Kasumi-1 (cell line): ENCODE measurements at regions not wholly inside any gene's neighbourhood (a gene's known extent, or its start where the extent isn't known, plus 50 kb on each side); places are given as distances from the start of the nearest gene placed in this dataset.

ENCODE experiments used
- DNase-seq, 2 experiments: peaks; one replicate each; lab custom pipeline; 2025; lab: John Stamatoyannopoulos, UW

GRCh38 chr1:219316066-219316465 lies 142.4 kb downstream of the LYPLAL1 start:
- no peak for DNase-seq

- no peak for DNase-seq
Measured at GRCh38 chr1:219313961-219314360, 140.3 kb downstream of the LYPLAL1 start.

DNA sequence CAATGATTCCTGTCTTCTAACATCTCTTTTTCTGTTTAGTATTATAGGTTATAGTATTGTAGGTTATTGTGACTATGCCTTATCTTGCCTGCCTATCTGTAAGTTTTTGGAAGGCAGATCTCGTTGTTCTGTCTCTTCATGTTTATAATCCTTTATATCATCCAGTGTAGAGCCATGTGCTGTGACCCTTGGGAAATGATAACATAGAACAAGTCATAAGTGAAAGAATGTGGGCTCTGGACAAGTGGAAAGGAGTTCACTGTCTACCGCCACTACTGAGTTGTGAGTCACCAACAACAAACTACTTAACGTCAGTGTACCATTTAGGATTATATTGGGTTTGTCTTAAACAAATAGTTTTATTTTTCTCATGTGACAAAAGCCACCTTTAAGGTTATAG lies 139.3 kb downstream of the LYPLAL1 start:
- no peak for DNase-seq

- no peak for DNase-seq
Measured at GRCh38 chr1:219310181-219310728, 136.6 kb downstream of the LYPLAL1 start.

GRCh38 chr1:219308367-219308766 lies 134.7 kb downstream of the LYPLAL1 start:
- DNase-seq, result no peak

DNA sequence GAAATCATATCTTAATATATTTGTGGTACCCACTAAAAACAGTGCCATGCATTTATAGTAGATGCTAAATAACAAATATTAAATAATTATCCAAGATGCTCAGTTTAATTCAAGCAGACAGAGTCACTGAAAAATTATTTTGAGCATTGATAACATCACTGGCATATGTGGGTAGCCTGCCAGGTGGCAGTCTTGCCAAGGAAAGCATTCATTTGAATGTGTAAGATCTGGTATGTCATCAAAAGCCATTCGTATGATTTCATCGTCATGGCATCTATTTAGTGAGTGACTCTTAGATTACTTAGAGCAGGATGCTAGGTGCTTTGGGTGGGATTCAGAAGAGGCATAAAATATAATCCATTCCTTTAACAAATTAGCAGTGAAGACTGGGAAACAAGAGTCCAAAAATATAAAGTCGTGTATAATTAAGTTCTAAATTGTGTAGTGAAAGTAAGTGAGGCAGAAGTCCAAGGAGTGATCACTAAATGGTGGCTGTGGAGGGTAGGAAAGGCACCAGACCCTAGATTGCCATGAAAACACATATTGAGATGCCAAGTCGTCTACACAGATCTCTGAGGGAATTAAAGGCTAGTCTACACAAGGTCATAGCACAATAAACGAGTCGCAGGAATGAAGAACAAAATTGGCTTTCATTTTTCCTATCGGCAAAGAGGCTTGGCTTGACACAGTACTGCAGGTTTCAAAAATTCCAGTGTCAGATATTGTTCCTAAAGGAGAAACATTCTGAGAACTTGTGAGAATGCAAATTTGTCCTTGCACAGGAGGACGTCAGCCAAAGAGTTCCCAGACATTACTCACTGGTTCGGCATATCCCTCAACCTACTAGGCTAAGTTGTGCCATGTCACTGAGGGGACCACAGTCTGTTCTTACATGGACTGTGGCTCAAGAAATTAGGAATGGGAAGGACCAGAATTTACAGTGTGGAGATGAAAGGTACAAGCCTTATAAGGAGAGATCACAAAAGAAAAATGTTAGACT lies 130.8 kb downstream of the LYPLAL1 start:
- DNase-seq, result no peak

GRCh38 chr1:219302697-219303096 lies 129.0 kb downstream of the LYPLAL1 start:
- DNase-seq, result no peak

DNA sequence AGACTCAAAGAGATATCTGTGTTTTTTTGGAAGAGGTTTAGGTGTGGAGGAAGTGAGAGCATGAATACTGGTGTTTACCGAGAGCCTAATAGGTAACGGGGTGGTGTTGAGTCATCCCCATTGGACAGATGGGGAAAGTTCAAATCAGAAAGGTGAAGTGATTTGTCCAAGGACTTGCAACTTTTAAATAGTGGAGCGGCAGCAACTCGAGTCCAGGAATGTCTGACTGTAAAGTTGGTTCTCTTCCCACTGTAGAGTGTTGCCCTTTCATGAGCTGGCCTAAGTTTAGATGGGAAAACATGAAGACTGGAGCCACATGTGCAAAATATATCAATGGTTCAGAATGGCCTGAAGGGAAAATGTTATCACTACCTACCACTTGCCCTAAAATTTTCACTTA lies 125.7 kb downstream of the LYPLAL1 start:
- DNase-seq, result no peak

DNA sequence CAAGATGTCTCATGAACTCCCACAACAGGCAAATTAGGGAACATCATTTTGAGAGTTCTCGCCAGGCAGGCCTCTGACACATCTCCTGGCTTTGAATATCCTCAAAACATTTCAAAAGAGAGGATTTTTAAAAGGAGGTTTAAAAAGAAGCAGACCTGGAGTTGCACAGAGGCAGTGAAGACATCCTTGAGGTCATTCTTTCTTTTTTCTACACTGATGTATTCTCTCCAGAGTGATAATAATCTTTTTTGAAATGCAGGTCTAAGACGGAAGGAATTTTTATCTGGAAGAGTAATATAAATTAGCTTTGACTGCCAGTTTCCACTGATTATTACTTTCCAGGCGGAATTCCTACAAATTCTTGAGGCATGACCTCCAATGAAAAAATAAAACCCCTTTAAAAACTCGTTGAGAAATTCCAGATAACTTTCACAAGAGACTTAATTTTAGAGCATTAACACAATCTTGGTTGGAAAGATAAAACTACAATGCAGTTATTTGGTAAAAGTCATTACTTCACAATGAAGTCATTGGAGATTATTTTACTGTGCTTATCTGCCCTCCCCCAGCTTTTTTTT lies 125.0 kb downstream of the LYPLAL1 start:
- DNase-seq, result no peak

GRCh38 chr1:219296430-219297355 lies 123.0 kb downstream of the LYPLAL1 start:
- DNase-seq, result no peak

DNA sequence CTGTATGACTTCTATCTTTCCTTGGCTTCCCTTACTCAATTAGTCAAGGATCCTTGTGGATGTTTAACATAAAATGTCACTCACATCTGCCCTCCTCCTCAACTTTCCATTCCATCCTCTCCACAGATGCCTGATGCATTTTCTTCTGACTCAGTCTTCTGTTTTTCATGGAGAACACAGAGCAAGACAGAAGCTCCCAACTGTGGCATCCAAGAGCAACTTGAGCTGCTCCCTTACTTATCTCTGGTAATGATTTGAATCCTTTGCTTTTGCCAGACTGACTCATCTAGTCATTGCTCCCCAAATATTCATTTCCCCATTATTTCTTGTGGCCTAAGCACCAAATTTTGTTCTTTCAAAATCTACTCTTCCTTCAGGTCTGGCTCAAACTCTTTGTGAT lies 120.6 kb downstream of the LYPLAL1 start:
- DNase-seq, result no peak

GRCh38 chr1:219293410-219293809 lies 119.7 kb downstream of the LYPLAL1 start:
- no peak for DNase-seq

DNA sequence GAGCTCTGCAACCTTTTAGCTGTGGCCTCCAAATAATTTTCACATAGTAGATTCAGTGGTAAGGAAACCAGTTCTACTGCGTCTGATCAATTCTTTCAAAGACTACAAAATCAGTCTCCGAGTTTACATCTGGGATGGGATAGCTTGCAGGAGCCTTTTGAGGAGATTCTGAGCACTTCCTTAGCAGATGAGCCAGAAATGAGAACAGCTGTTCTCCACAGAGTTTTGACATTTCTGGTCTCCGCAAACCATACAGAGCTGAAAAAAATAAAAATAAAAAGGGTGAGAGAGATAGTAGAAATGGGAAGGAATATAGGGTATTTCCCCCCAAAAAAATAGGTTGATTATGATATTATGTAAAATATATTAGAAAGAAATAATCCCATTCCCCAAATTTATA lies 119.3 kb downstream of the LYPLAL1 start:
- no peak for DNase-seq

DNA sequence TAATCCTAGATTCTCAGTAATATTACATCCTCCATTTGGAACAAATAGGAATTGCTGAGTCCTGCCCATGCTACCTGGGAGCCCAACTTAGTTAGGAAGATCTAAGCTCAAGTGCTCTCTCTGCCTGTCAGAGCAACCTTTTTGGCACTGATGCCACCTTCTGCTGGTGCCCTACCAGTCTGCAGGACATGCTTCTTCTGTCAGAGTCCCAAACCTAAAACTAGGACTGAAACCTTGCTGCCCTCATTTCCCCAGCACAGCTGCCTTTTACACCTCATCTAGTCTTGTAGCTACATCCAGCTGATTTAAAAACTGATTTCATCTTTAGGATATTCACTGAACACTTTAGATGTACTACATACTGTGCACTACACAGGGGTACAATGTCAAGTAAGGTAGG lies 118.7 kb downstream of the LYPLAL1 start:
- no peak for DNase-seq

DNA sequence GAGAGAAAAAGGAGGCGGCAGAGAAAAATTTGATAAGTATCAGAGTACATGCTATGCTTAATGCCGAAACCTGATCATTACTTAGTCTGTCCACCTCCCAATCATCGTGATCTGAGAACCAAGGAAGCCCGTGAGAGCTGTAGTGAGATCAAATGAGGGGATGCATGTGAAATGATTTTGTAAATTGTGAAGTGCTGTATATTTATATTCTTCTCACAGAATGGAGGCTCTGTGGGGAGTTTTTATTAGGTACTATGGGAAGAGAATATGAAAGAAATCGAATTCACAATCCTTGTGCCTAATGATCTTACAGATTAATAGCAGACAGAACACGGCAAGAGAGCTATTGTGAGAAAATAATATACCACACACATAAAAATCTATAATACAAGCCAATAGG lies 115.5 kb downstream of the LYPLAL1 start:
- DNase-seq, result no peak

DNA sequence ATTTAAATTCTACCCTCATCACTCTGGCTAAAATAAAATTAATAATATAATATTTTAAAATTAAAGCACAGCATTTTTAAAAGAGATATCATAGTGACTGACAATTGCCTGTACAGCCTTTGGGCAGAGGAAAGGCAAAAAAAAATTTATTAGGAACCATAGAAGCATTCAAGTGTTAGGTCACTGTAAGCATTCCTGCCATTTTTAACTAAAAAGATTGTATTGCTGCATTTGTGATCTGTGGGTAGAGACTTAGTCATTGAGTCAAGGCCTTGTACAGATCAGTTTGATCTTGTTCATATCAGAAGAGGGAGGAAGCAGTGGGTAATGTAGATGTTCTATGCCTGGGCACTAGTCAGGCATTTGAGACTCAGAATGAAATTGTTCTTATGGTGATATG lies 109.9 kb downstream of the LYPLAL1 start:
- no peak for DNase-seq

GRCh38 chr1:219281831-219282230 lies 108.2 kb downstream of the LYPLAL1 start:
- no peak for DNase-seq

GRCh38 chr1:219279017-219279770 lies 105.5 kb downstream of the LYPLAL1 start:
- DNase-seq, result no peak

DNA sequence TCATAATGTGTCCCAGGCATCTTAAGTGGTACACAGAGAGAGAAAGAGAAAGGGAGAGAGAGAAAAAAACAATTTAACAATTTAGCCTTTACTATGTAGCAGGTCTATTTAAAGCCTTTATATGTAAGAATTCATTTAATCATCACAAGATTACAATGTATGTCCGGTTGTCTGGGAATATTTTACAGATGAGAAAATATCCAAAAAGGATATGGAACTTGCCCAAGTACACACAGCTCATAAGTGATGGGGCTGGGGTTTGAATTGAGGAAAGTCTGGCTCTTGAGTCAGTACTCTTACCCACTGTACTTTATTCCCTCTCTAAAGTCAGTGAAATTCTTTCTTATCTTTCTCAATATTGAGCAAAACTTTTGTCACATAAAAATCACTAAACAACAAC lies 104.6 kb downstream of the LYPLAL1 start:
- DNase-seq, result no peak

DNA sequence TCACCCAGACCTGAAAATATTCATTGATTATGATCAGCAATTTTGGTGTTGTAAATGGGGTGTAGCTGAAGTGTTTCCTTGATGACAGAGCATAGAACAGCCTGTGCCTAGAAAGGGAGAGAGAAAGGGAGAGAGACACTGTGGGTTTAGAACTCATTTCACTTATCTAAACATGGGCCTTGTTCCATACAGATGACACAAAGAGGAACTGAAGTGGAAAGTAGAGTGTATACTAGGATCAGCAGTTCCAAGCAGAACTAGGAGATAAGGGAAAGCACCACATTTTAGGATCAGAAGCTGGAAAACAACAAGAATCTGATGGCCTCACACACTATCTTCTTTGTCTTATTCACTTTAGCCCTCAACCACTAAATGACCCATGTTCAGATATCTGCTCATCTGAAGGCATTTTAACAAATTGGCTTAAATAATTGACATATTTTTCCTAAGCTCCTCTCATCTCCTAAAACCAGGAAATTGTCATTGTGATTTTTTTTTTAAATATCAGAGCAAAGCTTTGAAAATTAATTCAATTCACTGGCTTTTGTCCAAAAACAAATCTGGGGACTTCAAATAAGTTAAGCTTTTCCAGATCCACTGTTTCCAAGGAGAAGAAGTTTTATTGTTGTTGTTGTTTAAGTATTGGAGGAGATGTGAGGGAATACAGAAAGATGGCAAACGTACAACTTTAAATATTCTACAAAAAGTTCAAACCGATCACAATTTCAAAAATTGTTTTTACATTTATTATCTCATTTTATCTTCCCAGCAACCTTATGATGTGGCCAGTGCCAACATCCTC lies 103.8 kb downstream of the LYPLAL1 start:
- no peak for DNase-seq
